H9 (cell line): ENCODE measurements at regions not wholly inside any gene's neighbourhood (a gene's known extent, or its start where the extent isn't known, plus 50 kb on each side); places are given as distances from the start of the nearest gene placed in this dataset.

ENCODE experiments used
- DNase-seq: peaks from one replicate; pipeline ENCODE4 v3.0.0-alpha.2; 2017
- H2AFZ ChIP-seq: one replicate; pipeline ENCODE4 v1.6.1; 2013; ENCODE audit warnings: mild to moderate bottlenecking, low read length, control low read depth, moderate library complexity
- H2AK5ac ChIP-seq: 2 replicates; pipeline ENCODE4 v1.6.1; 2013; ENCODE audit warnings: low read length, control low read depth, mixed read lengths; ENCODE audit not compliant: insufficient read length
- H2BK120ac ChIP-seq: one replicate; pipeline ENCODE4 v1.6.1; 2013; ENCODE audit warnings: low read depth, mild to moderate bottlenecking, low read length, control low read depth, inconsistent platforms; ENCODE audit not compliant: poor library complexity, severe bottlenecking
- H2BK12ac ChIP-seq: 2 replicates; pipeline ENCODE4 v1.6.1; 2013; ENCODE audit warnings: low read length, control low read depth, mixed read lengths, low read depth; ENCODE audit not compliant: insufficient read length
- H2BK15ac ChIP-seq: 2 replicates; pipeline ENCODE4 v1.6.1; 2013; ENCODE audit warnings: low read depth, low read length, control low read depth
- H2BK20ac ChIP-seq: one replicate; pipeline ENCODE4 v1.6.1; 2013; ENCODE audit warnings: low read depth, mild to moderate bottlenecking, low read length, control low read depth, inconsistent platforms; ENCODE audit not compliant: poor library complexity, severe bottlenecking
- H2BK5ac ChIP-seq: 2 replicates; pipeline ENCODE4 v1.6.1; 2013; ENCODE audit warnings: low read length, control low read depth, mixed read lengths; ENCODE audit not compliant: insufficient read length
- H3K14ac ChIP-seq: 2 replicates; pipeline ENCODE4 v1.6.1; 2013; ENCODE audit warnings: low read length, control low read depth; ENCODE audit not compliant: insufficient read depth
- H3K18ac ChIP-seq: 2 replicates; pipeline ENCODE4 v1.6.1; 2013; ENCODE audit warnings: low read depth, mild to moderate bottlenecking, mixed read lengths, low read length, control low read depth; ENCODE audit not compliant: insufficient read length
- H3K23ac ChIP-seq: 2 replicates; pipeline ENCODE4 v1.6.1; 2013; ENCODE audit warnings: low read length, control low read depth, mixed read lengths, low read depth; ENCODE audit not compliant: insufficient read length
- H3K23me2 ChIP-seq: 2 replicates; pipeline ENCODE4 v1.6.1; 2013; ENCODE audit warnings: low read depth, mild to moderate bottlenecking, mixed read lengths, low read length, control low read depth; ENCODE audit not compliant: insufficient read length, poor library complexity, severe bottlenecking
- H3K27ac ChIP-seq: 2 replicates; pipeline ENCODE4 v1.5.1; 2013; ENCODE audit warnings: low read length, control low read depth, mixed read lengths, low read depth; ENCODE audit not compliant: insufficient read length
- H3K27me3 ChIP-seq: 2 replicates; pipeline ENCODE4 v1.6.1; 2013; ENCODE audit warnings: low read length, control low read depth, inconsistent platforms; ENCODE audit not compliant: insufficient read depth
- H3K4ac ChIP-seq: 2 replicates; pipeline ENCODE4 v1.6.1; 2013; ENCODE audit warnings: low read depth, mild to moderate bottlenecking, control low read depth, inconsistent platforms, low read length, moderate library complexity
- H3K4me1 ChIP-seq: 2 replicates; pipeline ENCODE4 v1.6.1; 2013; ENCODE audit warnings: low read length, control low read depth, inconsistent platforms; ENCODE audit not compliant: insufficient read depth
- H3K4me2 ChIP-seq: 2 replicates; pipeline ENCODE4 v1.6.1; 2013; ENCODE audit warnings: low read length, control low read depth, mixed read lengths; ENCODE audit not compliant: insufficient read length, insufficient read depth
- H3K56ac ChIP-seq: 2 replicates; pipeline ENCODE4 v1.6.1; 2013; ENCODE audit warnings: low read depth, mild to moderate bottlenecking, mixed read lengths, low read length, control low read depth; ENCODE audit not compliant: insufficient read length
- H3K79me1 ChIP-seq: 2 replicates; pipeline ENCODE4 v1.6.1; 2013; ENCODE audit warnings: low read depth, mild to moderate bottlenecking, moderate library complexity, low read length, control low read depth, inconsistent platforms; ENCODE audit not compliant: insufficient read depth, poor library complexity, severe bottlenecking
- H3K79me2 ChIP-seq: 2 replicates; pipeline ENCODE4 v1.6.1; 2013; ENCODE audit warnings: low read length, control low read depth, inconsistent platforms; ENCODE audit not compliant: insufficient read depth
- H3K9ac ChIP-seq: 2 replicates; pipeline ENCODE4 v1.6.1; 2013; ENCODE audit warnings: low read length, control low read depth, mixed read lengths; ENCODE audit not compliant: insufficient read length; ENCODE audit errors: extremely low read depth
- H3K9me3 ChIP-seq: one replicate; pipeline ENCODE4 v1.6.1; 2013; ENCODE audit warnings: low read depth, low read length, inconsistent platforms; ENCODE audit not compliant: control insufficient read depth
- H3T11ph ChIP-seq: one replicate; pipeline ENCODE4 v1.6.1; 2013; ENCODE audit warnings: mild to moderate bottlenecking, low read length, control low read depth, inconsistent platforms
- H4K20me1 ChIP-seq: one replicate; pipeline ENCODE4 v1.6.1; 2013; ENCODE audit not compliant: control insufficient read depth, insufficient read length, insufficient read depth
- H4K5ac ChIP-seq: 2 replicates; pipeline ENCODE4 v1.6.1; 2013; ENCODE audit warnings: low read depth, mild to moderate bottlenecking, mixed read lengths, low read length, control low read depth; ENCODE audit not compliant: insufficient read length
- H4K8ac ChIP-seq: replicated peaks from 2 replicates; pipeline ENCODE4 v1.6.1; 2013; ENCODE audit warnings: low read length, control low read depth, mixed read lengths, low read depth; ENCODE audit not compliant: insufficient read length
- H4K91ac ChIP-seq: 2 replicates; pipeline ENCODE4 v1.6.1; 2013; ENCODE audit warnings: low read depth, mild to moderate bottlenecking, moderate library complexity, mixed read lengths, low read length, control low read depth; ENCODE audit not compliant: insufficient read length
- H3K27ac Mint-ChIP-seq, 3 experiments: 2 replicates in 2 of 3; 3 replicates in 1 of 3; pipeline ENCODE4 v1.8.0; 2020 to 2021; ENCODE audit warnings: mixed read lengths in 3 of 3, mild to moderate bottlenecking in 1 of 3, moderate library complexity in 1 of 3
- H3K27me3 Mint-ChIP-seq: 2 replicates; pipeline ENCODE4 v1.8.0; 2021; ENCODE audit warnings: low read depth, mild to moderate bottlenecking, moderate library complexity, mixed read lengths
- H3K36me3 Mint-ChIP-seq, 3 experiments: 2 replicates in 2 of 3; 3 replicates in 1 of 3; pipeline ENCODE4 v1.8.0; 2020 to 2021; ENCODE audit warnings: low read depth in 3 of 3, mixed read lengths in 3 of 3; ENCODE audit not compliant: insufficient read depth in 1 of 3
- H3K4me1 Mint-ChIP-seq, 2 experiments: 2 replicates each; pipeline ENCODE4 v1.8.0; 2020; ENCODE audit warnings: mixed read lengths in 2 of 2
- H3K4me3 Mint-ChIP-seq, 2 experiments: 2 replicates in 1 of 2; 3 replicates in 1 of 2; pipeline ENCODE4 v1.8.0; 2020 to 2021; ENCODE audit warnings: mild to moderate bottlenecking in 2 of 2, mixed read lengths in 2 of 2, moderate library complexity in 1 of 2
- H3K9me3 Mint-ChIP-seq, 2 experiments: 2 replicates in 1 of 2; 3 replicates in 1 of 2; pipeline ENCODE4 v1.8.0; 2020; ENCODE audit warnings: mild to moderate bottlenecking in 2 of 2, mixed read lengths in 2 of 2, moderate library complexity in 1 of 2
- CTCF ChIP-seq: fragments of 200-600 bp; sonication (generic); conservative IDR thresholded peaks from 3 replicates; pipeline ENCODE4 v1.8.0; 2021; ENCODE audit warnings: antibody characterized with exemption, mild to moderate bottlenecking
- WGBS: extraction: QIAGEN DNeasy Blood & Tissue Kit; methylation state at CpG from one replicate; pipeline ENCODE4 v1.1.7; 2013; ENCODE audit warnings: missing lambda C conversion rate, low lambda C conversion rate, mixed read lengths; ENCODE audit not compliant: insufficient read length; ENCODE audit errors: extremely low coverage; 5-methylcytosine and 5-hydroxymethylcytosine counted together

- no peak for DNase-seq
- H2BK15ac ChIP-seq: no peak overlapping the region
- H3K4ac ChIP-seq: no peak overlapping the region
- H3K4me1 Mint-ChIP-seq: peaks cover 22 to 28% of the 10 kb centered on the region in 2 experiments
- H3K4me2 ChIP-seq: no peak overlapping the region
- peaks cover 20 to 35% (median 33%) of the 10 kb centered on the region in 3 experiments for H3K36me3 Mint-ChIP-seq
- H3K79me2 ChIP-seq: no peaks in the 10 kb centered on the region
- H2BK120ac ChIP-seq: no peak overlapping the region
- no peak overlapping the region for H3T11ph ChIP-seq
- H3K14ac ChIP-seq: no peak overlapping the region
- H3K79me1 ChIP-seq: no peaks in the 10 kb centered on the region
- H4K91ac ChIP-seq: no peak overlapping the region
- peaks cover 2% of the 10 kb centered on the region; the same call in 1 of the 2 replicates for H3K4me1 ChIP-seq
- no peaks in the 10 kb centered on the region; the same call in 1 of the 2 replicates for H3K27me3 Mint-ChIP-seq
- no peaks in the 10 kb centered on the region for H3K23me2 ChIP-seq
- WGBS: no CpG with 5 or more reads among the region's 2 CpGs
- no peak overlapping the region for H3K18ac ChIP-seq
- H2AK5ac ChIP-seq: no peak overlapping the region
- TF ChIP-seq CTCF: no peak
- H3K4me3 Mint-ChIP-seq: 0 out of 5 replicates have a peak overlapping the region, but pooled peaks of 1 of the 2 experiments have one; percentile 14
- peaks cover 20 to 34% of the 10 kb centered on the region in 2 experiments for H3K9me3 Mint-ChIP-seq
- no peaks in the 10 kb centered on the region for H4K20me1 ChIP-seq
- H3K27me3 ChIP-seq: no peaks in the 10 kb centered on the region
- H4K8ac ChIP-seq: no peak overlapping the region
- H2BK12ac ChIP-seq: no peak overlapping the region
- H3K56ac ChIP-seq: no peak overlapping the region
- peak overlapping the region; percentile 68 for H3K27ac ChIP-seq
- H3K27ac Mint-ChIP-seq: peak overlapping the region; percentile 67 to 91 (median 68)
- no peak overlapping the region for H2AFZ ChIP-seq
- H3K23ac ChIP-seq: no peak overlapping the region
- H4K5ac ChIP-seq: no peak overlapping the region
- H2BK20ac ChIP-seq: no peak overlapping the region
- H3K9ac ChIP-seq: no peak overlapping the region
- peaks cover 9% of the 10 kb centered on the region for H3K9me3 ChIP-seq
- H2BK5ac ChIP-seq: no peak overlapping the region
Measured at GRCh38 chr1:224846119-224846907, 83.2 kb upstream of the DNAH14 start.
